ENCODE measurements at regions not wholly inside any gene's neighbourhood (a gene's known extent, or its start where the extent isn't known, plus 50 kb on each side); places are given as distances from the start of the nearest gene placed in this dataset.

DNA sequence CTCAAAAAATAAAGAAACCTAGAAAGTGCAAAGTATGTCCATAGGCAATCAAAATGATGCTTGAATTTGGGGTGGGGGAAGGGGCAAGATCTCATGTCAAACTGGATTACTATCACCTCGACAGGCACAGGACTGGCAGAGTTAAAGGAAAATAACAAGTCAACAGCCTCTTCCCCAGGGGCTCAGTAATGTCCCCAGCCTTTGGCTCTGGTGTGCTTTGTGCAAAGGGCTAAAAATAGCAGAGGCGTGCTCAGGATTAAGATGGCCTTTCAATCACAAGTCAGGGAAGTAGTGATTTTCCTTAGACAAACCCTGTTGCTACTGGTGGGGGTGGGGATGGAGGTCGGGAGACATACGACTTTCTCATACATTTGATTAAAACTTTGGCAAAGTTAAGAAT, 63.5 kb upstream of the OLIG2 start:
- TF ChIP-seq NFYB (CRISPR knock-in tag; conservative IDR thresholded peaks at IDR 0.05; ENCODE audit: low read depth): no peak
- no peak for TF ChIP-seq ELF4 (CRISPR knock-in tag; IDR thresholded peaks at IDR 0.05; ENCODE audit: low read depth)
- TF ChIP-seq CREB1 (CRISPR knock-in tag; IDR thresholded peaks at IDR 0.05): no peak
- TF ChIP-seq, protein P1, sequence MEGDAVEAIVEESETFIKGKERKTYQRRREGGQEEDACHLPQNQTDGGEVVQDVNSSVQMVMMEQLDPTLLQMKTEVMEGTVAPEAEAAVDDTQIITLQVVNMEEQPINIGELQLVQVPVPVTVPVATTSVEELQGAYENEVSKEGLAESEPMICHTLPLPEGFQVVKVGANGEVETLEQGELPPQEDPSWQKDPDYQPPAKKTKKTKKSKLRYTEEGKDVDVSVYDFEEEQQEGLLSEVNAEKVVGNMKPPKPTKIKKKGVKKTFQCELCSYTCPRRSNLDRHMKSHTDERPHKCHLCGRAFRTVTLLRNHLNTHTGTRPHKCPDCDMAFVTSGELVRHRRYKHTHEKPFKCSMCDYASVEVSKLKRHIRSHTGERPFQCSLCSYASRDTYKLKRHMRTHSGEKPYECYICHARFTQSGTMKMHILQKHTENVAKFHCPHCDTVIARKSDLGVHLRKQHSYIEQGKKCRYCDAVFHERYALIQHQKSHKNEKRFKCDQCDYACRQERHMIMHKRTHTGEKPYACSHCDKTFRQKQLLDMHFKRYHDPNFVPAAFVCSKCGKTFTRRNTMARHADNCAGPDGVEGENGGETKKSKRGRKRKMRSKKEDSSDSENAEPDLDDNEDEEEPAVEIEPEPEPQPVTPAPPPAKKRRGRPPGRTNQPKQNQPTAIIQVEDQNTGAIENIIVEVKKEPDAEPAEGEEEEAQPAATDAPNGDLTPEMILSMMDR (IDR thresholded peaks at IDR 0.05): no peak
- TF ChIP-seq ZBTB21 (CRISPR knock-in tag; IDR thresholded peaks at IDR 0.05; ENCODE audit: borderline replicate concordance): no peak
- TF ChIP-seq CBFB (CRISPR knock-in tag; IDR thresholded peaks at IDR 0.05; ENCODE audit: low read depth): no peak
- TF ChIP-seq ZNF416 (CRISPR knock-in tag; IDR thresholded peaks at IDR 0.05): no peak
- no peak for TF ChIP-seq ATF1 (CRISPR knock-in tag; IDR thresholded peaks at IDR 0.05)
- TF ChIP-seq ESRRA (CRISPR knock-in tag; IDR thresholded peaks at IDR 0.05; ENCODE audit: borderline replicate concordance): no peak
- no peak for TF ChIP-seq RELA (CRISPR knock-in tag; IDR thresholded peaks at IDR 0.05; ENCODE audit: borderline replicate concordance)
- no peak for TF ChIP-seq SMAD4 (CRISPR knock-in tag; IDR thresholded peaks at IDR 0.05)
- TF ChIP-seq, protein P2, sequence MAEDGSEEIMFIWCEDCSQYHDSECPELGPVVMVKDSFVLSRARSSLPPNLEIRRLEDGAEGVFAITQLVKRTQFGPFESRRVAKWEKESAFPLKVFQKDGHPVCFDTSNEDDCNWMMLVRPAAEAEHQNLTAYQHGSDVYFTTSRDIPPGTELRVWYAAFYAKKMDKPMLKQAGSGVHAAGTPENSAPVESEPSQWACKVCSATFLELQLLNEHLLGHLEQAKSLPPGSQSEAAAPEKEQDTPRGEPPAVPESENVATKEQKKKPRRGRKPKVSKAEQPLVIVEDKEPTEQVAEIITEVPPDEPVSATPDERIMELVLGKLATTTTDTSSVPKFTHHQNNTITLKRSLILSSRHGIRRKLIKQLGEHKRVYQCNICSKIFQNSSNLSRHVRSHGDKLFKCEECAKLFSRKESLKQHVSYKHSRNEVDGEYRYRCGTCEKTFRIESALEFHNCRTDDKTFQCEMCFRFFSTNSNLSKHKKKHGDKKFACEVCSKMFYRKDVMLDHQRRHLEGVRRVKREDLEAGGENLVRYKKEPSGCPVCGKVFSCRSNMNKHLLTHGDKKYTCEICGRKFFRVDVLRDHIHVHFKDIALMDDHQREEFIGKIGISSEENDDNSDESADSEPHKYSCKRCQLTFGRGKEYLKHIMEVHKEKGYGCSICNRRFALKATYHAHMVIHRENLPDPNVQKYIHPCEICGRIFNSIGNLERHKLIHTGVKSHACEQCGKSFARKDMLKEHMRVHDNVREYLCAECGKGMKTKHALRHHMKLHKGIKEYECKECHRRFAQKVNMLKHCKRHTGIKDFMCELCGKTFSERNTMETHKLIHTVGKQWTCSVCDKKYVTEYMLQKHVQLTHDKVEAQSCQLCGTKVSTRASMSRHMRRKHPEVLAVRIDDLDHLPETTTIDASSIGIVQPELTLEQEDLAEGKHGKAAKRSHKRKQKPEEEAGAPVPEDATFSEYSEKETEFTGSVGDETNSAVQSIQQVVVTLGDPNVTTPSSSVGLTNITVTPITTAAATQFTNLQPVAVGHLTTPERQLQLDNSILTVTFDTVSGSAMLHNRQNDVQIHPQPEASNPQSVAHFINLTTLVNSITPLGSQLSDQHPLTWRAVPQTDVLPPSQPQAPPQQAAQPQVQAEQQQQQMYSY (CRISPR knock-in tag; IDR thresholded peaks at IDR 0.05): no peak
- TF ChIP-seq, protein P3, sequence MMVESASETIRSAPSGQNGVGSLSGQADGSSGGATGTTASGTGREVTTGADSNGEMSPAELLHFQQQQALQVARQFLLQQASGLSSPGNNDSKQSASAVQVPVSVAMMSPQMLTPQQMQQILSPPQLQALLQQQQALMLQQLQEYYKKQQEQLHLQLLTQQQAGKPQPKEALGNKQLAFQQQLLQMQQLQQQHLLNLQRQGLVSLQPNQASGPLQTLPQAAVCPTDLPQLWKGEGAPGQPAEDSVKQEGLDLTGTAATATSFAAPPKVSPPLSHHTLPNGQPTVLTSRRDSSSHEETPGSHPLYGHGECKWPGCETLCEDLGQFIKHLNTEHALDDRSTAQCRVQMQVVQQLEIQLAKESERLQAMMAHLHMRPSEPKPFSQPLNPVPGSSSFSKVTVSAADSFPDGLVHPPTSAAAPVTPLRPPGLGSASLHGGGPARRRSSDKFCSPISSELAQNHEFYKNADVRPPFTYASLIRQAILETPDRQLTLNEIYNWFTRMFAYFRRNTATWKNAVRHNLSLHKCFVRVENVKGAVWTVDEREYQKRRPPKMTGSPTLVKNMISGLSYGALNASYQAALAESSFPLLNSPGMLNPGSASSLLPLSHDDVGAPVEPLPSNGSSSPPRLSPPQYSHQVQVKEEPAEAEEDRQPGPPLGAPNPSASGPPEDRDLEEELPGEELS (CRISPR knock-in tag; IDR thresholded peaks at IDR 0.05): no peak
- TF ChIP-seq KAT7 (CRISPR knock-in tag; IDR thresholded peaks at IDR 0.05; ENCODE audit: borderline replicate concordance): no peak
